GM03348 (cell line): ENCODE measurements at regions not wholly inside any gene's neighbourhood (a gene's known extent, or its start where the extent isn't known, plus 50 kb on each side); places are given as distances from the start of the nearest gene placed in this dataset.
A peak's percentile ranks its signal among the peaks of the same experiment; 100 is the strongest.

Experiments used
- DNase-seq: peaks from one replicate; pipeline ENCODE4 v3.0.0; 2012; ENCODE audit warnings: low spot score

DNA sequence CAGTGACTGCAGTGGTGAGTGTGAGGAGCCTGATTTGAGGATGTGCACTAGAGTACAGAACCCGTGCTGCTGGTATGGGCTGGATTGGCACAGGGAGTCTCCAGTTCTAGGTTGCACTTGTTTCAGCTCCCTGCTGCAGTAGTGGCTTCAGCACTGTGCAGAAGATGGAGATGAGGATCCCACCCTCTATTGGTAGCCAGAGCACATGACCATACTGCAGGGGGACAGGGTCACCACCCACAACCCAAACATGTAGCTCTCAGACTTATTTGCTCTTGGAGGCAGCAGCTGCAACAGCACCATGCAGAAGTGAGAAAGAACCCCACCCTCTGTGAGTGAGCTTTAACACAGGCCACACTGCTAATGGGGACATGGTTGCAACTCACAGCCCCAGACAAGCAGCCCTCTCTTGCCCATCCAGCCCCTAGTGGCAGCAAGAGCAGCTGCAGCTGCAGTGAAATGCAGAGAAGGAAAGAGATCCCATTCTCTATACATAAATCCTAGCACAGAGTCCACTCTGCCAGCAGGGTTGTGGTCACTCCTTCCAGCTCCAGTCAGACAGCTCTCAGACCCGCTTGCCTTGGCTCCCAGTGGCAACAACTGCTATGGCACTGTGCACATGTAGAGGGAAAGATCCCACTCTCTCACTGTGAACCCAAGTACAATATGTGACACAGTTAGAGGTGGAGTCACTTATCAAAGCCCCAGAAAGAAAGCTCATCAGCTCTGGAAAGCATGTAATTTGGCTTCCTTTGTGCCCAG is 51.4 kb upstream of the SCIN start:
- DNase-seq, result peak; percentile 24

DNA sequence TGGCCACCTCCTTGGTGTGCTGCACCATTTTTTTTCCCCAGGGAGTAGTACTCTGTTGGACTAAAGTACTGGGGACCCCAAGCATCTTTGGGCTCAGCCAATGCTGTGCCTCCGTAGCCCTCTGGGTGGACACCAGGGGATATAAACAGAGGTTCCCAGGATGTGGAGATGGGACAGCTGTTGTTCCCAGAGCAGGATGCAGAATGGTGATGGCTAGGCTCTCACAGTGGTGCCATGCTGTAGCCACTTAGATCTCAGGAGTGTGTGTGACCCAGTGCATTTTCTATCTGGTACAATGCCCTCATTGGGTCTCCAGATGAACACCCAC is 50.9 kb upstream of the SCIN start:
- DNase-seq, result no peak
